Activated CD4-positive, alpha-beta T cell treated with anti-CD3 and anti-CD28 coated beads, Interleukin-2, amount 50 U/mL, for 16 hours (primary cell): ENCODE measurements at regions not wholly inside any gene's neighbourhood (a gene's known extent, or its start where the extent isn't known, plus 50 kb on each side); places are given as distances from the start of the nearest gene placed in this dataset.
"Not testable (repeated sequence)": the region's sequence is repeated elsewhere in the genome, so short reads cannot be mapped to it uniquely, and the experiment has no call there.

Experiments
- DNase-seq: peaks from one replicate; pipeline ENCODE4 v3.0.0-alpha.2; 2020

DNA sequence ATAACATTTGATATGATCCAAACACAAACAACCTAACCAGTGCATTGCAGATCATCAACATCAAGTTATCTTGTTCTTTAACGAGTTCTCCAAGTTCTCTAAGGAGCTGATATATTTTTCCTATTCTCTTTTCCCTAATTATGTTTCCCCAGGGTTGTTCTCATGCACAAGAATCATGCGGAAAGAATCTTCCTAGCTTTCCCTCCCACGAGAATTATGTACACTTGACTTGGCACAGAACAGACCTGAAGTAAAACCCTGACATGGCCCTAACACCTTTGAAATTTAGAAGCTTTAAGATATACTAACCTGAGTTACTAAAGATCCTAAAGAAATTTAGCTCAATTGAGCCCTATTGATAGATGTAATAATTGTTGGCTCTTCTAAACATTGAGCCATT lies 110.7 kb upstream of the FST start:
- no peak for DNase-seq

GRCh38 chr5:53373451-53374158 lies 106.8 kb upstream of the FST start:
- no peak for DNase-seq

DNA sequence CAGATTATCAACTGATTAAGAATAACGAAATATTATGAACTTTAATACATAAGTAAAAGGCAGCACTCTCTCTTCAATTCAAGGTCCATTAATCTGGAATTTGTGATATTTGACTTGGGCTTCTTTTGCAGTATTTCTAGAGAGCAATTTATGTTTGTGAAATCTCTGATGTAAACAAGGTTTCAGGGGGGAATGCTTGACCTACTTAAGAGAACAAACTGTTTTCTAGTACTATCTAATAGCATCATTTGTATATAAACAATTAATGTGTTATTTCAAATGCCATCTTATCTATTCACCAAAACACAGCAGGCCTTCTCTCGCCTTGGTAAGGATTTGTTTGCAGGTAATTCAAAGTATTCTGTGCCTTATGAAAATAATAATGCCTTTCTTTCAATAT lies 103.6 kb upstream of the FST start:
- DNase-seq, result no peak

DNA sequence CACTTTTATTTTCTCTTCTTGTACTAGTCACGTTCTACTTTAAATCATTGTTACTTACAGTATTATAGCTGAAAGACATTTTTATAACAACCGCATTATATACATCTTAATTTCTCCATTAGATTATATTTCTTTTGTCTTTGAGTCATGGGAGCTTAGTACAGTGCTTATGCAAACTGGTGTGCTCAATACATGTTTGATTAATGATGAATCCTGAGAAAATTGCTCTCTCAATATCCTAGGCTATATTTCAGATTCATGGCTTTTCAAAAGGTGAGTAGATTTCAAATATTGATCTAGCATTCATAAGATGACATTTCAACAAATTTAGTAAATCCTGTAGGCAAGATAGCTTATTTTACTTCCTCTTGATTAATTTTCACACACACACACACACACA lies 102.2 kb upstream of the FST start:
- DNase-seq, result no peak

DNA sequence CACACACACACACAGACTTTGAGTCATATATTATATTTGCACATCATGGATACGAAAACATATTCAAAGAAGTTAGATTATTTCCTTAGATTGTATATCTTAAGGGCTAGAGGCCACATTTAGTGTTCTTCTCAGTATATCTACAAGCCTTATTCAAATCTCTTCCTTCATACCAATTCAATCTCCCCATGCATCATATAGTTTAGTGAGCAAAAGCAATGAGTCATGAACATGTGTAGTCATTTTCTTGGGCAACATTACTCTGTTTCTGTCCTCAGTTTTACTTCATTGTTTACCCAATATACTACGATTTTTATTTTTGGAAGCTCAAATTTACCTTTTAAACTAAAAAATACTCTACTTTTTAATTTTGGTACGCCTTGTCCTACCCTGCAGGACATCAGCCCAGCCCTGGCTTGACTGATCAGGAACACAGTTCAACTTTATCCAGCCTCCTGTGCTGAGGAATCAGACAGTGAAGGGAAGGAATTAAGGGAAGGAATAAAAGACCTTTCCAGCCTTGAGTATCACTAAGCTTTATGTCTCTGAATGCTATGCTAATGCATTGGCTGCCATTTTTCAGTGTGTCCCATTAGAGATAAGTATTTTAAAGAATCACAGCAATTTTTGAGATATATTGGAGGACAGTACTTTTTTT lies 101.7 kb upstream of the FST start:
- DNase-seq, result no peak

DNA sequence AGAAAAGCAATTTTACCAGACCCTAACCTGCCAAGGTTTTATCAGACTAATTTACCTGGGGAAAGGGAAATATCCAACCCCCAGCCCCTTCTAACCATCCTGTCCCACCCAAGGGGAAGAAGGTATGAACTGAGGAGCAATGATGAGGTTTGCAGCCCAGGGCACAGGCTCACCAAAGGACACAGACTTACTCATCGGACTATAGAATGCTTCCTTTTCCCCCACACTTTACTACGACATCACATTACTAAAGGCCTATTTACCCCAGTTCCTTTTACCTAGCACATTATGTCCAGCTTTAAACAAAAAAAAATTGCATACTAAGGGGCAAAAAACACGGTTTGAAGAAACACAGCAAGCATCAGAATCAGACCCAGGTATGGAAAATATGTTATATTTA lies 94.1 kb upstream of the FST start:
- DNase-seq, result no peak

GRCh38 chr5:53389093-53389492 lies 91.3 kb upstream of the FST start:
- DNase-seq, result no peak

GRCh38 chr5:53392073-53392472 lies 88.4 kb upstream of the FST start:
- DNase-seq, result no peak

DNA sequence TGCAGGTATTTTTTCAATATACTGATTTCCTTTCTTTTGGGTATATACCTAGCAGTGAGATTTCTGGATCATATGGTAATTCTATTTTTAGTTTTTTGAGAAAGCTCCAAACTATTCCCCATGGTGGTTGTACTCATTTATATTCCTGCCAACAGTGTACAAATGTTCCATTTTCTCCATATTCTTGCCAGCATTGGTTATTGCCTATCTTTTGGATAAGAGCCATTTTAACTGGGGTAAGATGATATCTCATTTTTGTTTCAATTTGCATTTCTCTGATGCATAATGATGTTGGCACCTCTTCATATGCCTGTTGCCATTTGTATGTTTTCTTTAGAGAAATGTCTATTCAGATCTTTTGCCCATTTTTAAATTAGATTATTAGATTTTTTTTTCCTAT lies 85.6 kb upstream of the FST start:
- no peak for DNase-seq

DNA sequence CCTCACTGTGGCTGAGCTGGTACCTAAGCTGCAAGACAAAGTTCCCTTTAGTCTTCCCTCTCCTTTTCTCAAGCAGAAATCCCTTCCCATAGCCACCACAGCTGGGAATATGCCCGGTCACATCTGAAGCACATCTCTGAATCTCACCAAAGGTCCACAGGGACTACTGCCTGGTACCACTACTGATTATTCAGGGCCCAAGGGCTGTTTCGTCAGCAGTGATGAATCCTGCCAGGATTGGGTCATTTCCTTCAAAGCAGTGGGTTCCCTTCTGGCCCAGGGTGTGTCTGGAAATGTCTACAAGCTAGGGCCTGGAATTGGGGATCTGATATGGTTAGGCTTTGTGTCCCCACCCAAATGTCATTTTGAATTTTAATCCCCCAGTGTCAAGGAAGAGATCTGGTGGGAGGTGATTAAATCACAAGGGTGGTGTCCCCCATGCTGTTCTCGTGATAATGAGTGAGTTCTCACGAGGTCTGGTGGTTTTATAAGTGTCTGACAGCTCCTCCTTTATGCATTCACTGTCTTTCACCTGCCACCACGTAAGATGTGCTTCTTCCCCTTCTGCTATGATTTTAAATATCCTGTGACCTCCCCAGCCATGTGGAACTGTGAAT lies 83.2 kb upstream of the FST start:
- no peak for DNase-seq

DNA sequence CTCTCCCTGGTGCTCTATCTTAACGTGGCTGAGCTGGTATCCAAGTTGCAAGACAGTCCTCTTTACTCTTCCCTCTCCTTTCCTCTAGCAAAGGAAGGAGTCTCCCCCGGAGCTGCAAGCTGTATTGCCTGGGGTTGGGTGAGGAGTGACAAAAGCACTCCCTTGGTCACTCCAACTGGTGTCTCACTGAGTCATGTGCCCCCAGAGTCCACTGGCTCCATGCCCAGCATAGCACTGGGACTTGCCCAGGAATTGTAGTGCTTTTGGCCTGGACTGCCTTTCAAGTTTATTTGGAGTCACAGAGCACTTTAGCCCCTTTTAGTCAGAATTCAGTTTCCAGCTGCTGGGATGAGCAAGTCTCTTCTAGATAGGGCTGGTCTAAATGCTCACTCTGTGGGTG lies 82.6 kb upstream of the FST start:
- DNase-seq, result no peak

DNA sequence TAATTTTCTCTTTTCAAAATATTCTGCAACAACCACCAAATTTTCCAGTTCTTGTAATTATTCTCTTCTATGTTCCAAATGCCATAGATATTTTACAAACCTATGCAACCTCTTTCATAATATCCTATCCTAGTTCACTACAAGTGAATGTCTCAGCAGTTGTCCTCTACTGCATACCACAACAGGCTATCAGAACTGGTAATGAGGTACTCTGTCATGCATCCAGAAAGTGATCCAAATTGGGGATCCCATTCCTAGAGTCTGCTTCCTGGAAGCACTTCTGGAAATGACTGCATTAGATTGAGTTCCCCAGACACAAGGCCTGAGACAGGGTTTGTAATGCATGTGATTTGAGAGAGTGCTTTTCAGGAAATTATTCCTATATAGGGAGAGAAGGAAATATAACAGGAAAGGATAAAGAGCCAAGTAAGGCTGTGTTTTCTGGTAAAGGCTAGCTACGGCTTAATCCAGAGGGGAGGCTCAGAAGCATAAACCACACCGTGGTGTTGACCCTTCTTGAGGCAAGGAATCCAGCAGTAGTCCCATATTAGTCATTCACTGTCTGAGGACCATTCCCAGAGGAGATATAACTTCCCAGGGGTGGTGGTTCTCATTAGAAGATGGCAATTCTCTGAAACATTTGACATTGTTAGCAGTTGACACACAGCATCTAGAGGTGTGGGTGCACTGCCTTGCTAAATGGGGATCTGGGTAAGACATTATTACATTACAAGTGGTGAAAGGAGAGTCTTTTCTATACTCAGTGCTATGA lies 80.3 kb upstream of the FST start:
- no peak for DNase-seq

DNA sequence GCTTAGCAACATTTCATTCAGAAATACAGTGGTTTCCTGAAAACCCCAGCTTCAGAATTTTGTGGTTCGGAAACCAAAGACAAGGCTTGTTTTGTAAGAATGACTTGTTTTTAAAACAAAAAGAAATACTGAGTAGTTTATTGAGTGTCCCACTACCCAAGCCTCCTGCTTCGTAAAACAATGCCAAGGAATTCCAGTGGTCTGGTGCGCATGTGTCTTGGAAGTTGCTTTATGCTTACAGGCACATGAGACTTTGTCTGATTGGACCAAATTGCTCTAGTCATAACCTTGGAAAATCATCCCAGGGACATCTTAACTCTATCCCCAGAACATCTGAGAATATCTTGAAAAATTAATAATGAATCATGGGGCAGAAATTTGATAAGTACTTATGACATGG lies 77.1 kb upstream of the FST start:
- no peak for DNase-seq

DNA sequence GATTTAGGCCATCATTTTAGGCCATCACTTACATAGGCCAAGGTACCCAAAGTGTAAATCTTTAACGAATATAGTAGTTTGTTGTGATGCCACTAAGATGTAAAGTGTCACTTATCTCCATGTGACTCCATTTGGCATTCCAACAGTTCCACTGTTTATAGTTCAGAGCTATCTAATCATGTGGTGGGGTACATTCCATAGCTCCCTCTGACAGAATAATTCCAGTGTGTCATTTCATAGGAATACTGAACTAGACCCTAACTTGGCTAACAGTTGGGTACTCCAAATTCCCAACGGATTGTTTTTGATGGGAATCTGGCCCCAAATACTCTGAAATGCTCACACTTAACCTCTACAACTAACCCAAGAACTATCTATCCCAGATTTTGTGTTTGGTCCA lies 76.7 kb upstream of the FST start:
- DNase-seq, result no peak

DNA sequence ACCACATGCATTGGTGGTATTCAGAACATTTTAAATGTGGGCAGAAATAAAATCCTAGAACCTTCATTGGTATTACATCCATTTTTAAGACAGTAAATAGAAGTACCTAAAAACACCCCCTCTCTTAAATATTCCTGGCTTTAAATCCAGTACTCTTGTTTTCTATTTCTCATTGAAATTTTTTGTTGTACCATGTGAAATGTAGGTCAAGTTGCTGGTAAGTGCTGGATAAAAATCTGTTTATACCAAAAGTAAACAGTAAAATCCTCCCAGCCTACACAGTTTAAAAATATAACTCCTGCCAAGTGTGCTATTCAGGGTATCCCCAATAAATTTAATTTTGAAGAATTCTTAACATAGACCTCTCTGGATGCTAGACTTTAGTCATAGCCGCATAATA lies 75.0 kb upstream of the FST start:
- no peak for DNase-seq

DNA sequence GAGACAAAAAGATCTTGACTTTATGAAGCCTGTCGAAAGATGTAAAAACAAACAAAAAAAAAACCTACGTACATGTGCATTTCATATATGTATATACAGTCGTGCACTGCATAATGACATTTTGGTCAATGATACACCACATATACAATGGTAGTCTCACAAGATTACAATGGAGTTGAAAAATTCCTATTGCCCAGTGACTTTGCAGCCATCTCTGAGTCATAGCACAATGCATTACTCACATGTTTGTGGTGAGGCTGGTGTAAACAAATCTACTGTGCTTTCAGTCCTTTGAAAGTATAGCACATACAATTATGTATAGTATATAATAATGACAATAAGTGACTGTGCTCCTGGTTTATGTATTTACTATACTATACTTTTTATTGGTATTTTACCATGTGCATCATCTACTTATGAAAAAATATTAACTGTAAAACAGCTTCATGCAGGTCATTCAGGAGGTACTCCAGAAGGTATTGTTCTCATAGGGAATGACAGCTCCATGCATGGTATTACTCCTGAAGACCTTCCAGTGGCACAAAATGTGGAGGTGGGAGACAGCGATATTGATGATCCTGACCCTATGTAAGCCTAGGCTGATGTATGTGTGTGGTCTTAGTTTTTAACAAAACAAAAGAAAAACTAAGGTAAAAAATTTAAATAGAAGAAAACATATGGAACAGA lies 73.7 kb upstream of the FST start:
- DNase-seq, result no peak

GRCh38 chr5:53407373-53407772 lies 73.1 kb upstream of the FST start:
- DNase-seq, result no peak

DNA sequence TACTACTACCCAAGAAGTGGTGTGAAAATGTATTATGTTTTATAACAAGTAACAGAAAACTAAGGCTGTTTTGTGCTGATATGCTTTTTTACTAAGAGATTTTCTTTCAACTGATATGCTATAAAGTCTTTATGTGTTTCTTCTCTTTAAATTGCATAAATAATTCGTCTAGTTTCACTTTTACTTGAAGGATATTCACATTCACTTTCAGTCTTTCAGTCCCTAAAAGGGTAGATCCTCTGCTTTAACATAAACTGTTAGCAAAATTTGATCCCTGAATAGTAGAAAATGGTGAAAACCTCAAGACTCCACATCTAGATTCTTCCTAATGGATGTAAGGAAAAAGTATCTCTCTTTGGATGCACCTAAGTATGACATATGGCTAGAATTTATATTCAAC lies 69.0 kb upstream of the FST start:
- no peak for DNase-seq

DNA sequence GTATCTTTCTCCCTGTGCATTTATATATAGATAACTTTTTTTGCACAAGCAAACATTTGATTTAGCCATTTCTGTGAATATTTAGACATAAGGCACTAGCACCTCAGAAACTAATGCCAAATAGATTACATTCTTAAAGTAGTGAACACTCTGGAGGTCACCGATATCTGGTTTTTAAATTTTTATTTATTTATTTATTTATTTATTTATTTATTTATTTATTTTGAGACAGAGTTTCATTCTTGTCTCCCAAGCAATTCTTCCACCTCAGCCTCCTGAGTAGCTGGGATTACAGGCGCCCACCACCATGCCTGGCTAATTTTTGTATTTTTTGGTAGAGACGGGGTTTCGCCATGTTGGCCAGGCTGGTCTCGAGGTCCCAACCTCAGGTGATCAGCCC lies 67.9 kb upstream of the FST start:
- not testable (repeated sequence) for DNase-seq

DNA sequence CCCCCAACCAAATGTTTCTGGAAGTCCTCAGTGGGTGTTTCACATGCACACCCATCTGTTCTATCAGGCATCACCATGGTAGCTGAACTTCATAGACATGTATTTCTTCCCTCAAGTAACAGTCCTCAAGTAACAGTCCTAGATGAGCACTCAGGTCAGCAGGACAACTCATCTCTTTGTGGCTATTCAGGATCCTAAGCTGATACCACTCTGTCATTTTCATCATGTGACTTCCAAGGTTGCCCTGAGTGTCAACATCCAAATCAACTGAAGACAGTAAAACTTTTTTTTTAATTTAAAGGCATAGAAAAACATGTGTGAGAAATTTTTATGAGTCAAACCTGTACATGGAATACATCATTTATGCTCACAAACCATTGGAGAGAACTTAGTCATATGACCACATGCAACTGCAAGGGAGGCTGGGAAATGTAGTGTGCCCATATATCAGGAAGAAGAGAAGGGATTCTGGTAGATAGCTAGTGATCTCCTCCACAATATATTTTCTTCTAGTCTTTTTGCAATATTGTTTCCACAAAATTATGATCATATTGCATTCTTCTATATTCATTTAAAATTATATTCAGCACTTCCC lies 64.2 kb upstream of the FST start:
- DNase-seq, result peak; percentile 6

GRCh38 chr5:53418409-53418808 lies 62.0 kb upstream of the FST start:
- DNase-seq, result no peak

- DNase-seq, result no peak
Measured at GRCh38 chr5:53418826-53419658, 61.4 kb upstream of the FST start.
